ENCODE measurements at regions not wholly inside any gene's neighbourhood (a gene's known extent, or its start where the extent isn't known, plus 50 kb on each side); places are given as distances from the start of the nearest gene placed in this dataset.
"Not testable (repeated sequence)": the region's sequence is repeated elsewhere in the genome, so short reads cannot be mapped to it uniquely, and the experiment has no call there.

- DNase-seq (ENCODE audit: low spot score): not testable (repeated sequence)
These were observed 56.8 kb downstream of the ATP6V0E2 start for GRCh38 chr7:149930374-149931068.

- DNase-seq (ENCODE audit: low spot score): not testable (repeated sequence)
These were observed 60.0 kb downstream of the ATP6V0E2 start for GRCh38 chr7:149933776-149934175.

- DNase-seq (ENCODE audit: low spot score): not testable (repeated sequence)
These were observed 73.6 kb downstream of the ATP6V0E2 start for GRCh38 chr7:149947346-149947745.

GRCh38 chr7:149948444-149948843, 74.7 kb downstream of the ATP6V0E2 start:
- not testable (repeated sequence) for DNase-seq (ENCODE audit: low spot score)

GRCh38 chr7:149949863-149950577, 76.3 kb downstream of the ATP6V0E2 start:
- DNase-seq (ENCODE audit: low spot score): not testable (repeated sequence)

GRCh38 chr7:149950578-149950924, 76.8 kb downstream of the ATP6V0E2 start:
- DNase-seq (ENCODE audit: low spot score): not testable (repeated sequence)

- DNase-seq (ENCODE audit: low spot score): not testable (repeated sequence)
These were observed 77.8 kb downstream of the ATP6V0E2 start for GRCh38 chr7:149951579-149951978.

- not testable (repeated sequence) for DNase-seq (ENCODE audit: low spot score)
These were observed 85.1 kb downstream of the ATP6V0E2 start for GRCh38 chr7:149958880-149959279.

- DNase-seq (ENCODE audit: low spot score): not testable (repeated sequence)
These were observed 87.1 kb downstream of the ATP6V0E2 start for GRCh38 chr7:149960863-149961262.

- not testable (repeated sequence) for DNase-seq (ENCODE audit: low spot score)
These were observed 88.1 kb downstream of the ATP6V0E2 start for GRCh38 chr7:149961878-149962277.

- not testable (repeated sequence) for DNase-seq (ENCODE audit: low spot score)
These were observed 89.0 kb downstream of the ATP6V0E2 start for GRCh38 chr7:149962685-149963319.

GRCh38 chr7:149963985-149964384, 90.2 kb downstream of the ATP6V0E2 start:
- DNase-seq (ENCODE audit: low spot score): not testable (repeated sequence)

- not testable (repeated sequence) for DNase-seq (ENCODE audit: low spot score)
These were observed 92.7 kb downstream of the ATP6V0E2 start for GRCh38 chr7:149966444-149966843.

GRCh38 chr7:149972977-149973376, 99.2 kb downstream of the ATP6V0E2 start:
- not testable (repeated sequence) for DNase-seq (ENCODE audit: low spot score)

GRCh38 chr7:149973681-149974080, 99.9 kb downstream of the ATP6V0E2 start:
- not testable (repeated sequence) for DNase-seq (ENCODE audit: low spot score)

- not testable (repeated sequence) for DNase-seq (ENCODE audit: low spot score)
These were observed 101.8 kb downstream of the ATP6V0E2 start for GRCh38 chr7:149975608-149976007.

GRCh38 chr7:149978537-149978936, 104.8 kb downstream of the ATP6V0E2 start:
- DNase-seq (ENCODE audit: low spot score): not testable (repeated sequence)

GRCh38 chr7:149978944-149979343, 105.2 kb downstream of the ATP6V0E2 start:
- not testable (repeated sequence) for DNase-seq (ENCODE audit: low spot score)

- DNase-seq (ENCODE audit: low spot score): not testable (repeated sequence)
These were observed 108.9 kb downstream of the ATP6V0E2 start for GRCh38 chr7:149982537-149983112.

- DNase-seq (ENCODE audit: low spot score): not testable (repeated sequence)
These were observed 113.1 kb downstream of the ATP6V0E2 start for GRCh38 chr7:149986866-149987265.

- DNase-seq (ENCODE audit: low spot score): not testable (repeated sequence)
These were observed 118.0 kb downstream of the ATP6V0E2 start for GRCh38 chr7:149991652-149992302.

GRCh38 chr7:149992366-149992765, 118.6 kb downstream of the ATP6V0E2 start:
- DNase-seq (ENCODE audit: low spot score): not testable (repeated sequence)
